K562 (cell line): ENCODE measurements at regions not wholly inside any gene's neighbourhood (a gene's known extent, or its start where the extent isn't known, plus 50 kb on each side); places are given as distances from the start of the nearest gene placed in this dataset.

Experiments
- ATAC-seq: fragments of 200-7000 bp; cut with Tn5 transposase; 3 replicates; pipeline ENCODE4 v1.9.1; 2020; ENCODE audit warnings: moderate library complexity
- BruUV-seq: library from RNA; stranded (reverse); fragments of 400-500 nt; replicated peaks from 2 replicates; lab custom pipeline; 2021; lab: Mats Ljungman, UMichigan
- CTCF ChIA-PET: fragments of 300-600 bp; formaldehyde crosslinking; extraction: SDS; loops from one replicate; lab custom pipeline; 2021; ENCODE audit warnings: low intra/inter-chr PET ratio; lab: Yijun Ruan, JAX
- POLR2A ChIA-PET: fragments of 300-600, 350-650 bp; sonication (Branson Sonifier 250); formaldehyde crosslinking; extraction: SDS; loops from one replicate; lab custom pipeline; 2021; ENCODE audit warnings: antibody characterized with exemption, inconsistent platforms; lab: Yijun Ruan, JAX
- DNase-seq, 4 experiments: peaks; one replicate each; pipeline versions ENCODE4 v3.0.0 to v3.0.0-alpha.2; 2011 to 2018; ENCODE audit warnings: low spot score in 3 of 4, mixed read lengths in 3 of 4; ENCODE audit errors: extremely low read depth in 1 of 4
- FAIRE-seq: peaks from 2 replicates; lab custom pipeline; 2011; peaks lifted over from hg19 to GRCh38; lab: Jason Lieb, UNC
- H2AFZ ChIP-seq: 2 replicates; pipeline ENCODE4 v1.6.0; 2011; ENCODE audit warnings: low read depth, low read length, control low read depth, inconsistent platforms
- H3K27ac ChIP-seq: fragments of 200-600 bp; 3 replicates; pipeline ENCODE4 v1.8.0; 2011; ENCODE audit warnings: low read depth, mild to moderate bottlenecking, control low read depth, inconsistent platforms, low read length, moderate library complexity, mixed read lengths; ENCODE audit errors: extremely low read depth
- H3K27me3 ChIP-seq, 2 experiments: fragments of 300-600 bp in 1 of 2; 2 replicates in 1 of 2; 3 replicates in 1 of 2; pipeline versions ENCODE4 v1.6.0 to v1.8.0; 2011; ENCODE audit warnings: inconsistent platforms in 2 of 2, low read length in 2 of 2, mild to moderate bottlenecking in 1 of 2, mixed read lengths in 1 of 2, moderate library complexity in 1 of 2; ENCODE audit not compliant: control insufficient read depth in 2 of 2, insufficient read depth in 2 of 2
- H3K36me3 ChIP-seq: fragments of 300-600 bp; 3 replicates; pipeline ENCODE4 v1.8.0; 2011; ENCODE audit warnings: mild to moderate bottlenecking, low read length, inconsistent platforms; ENCODE audit not compliant: control insufficient read depth, insufficient read depth
- H3K4me1 ChIP-seq, 2 experiments: fragments of 200-600 bp in 1 of 2; replicated peaks in 1 of 2; 2 replicates in 1 of 2; 3 replicates in 1 of 2; pipeline versions ENCODE4 v1.5.1 to v1.8.0; 2011; ENCODE audit warnings: inconsistent platforms in 2 of 2, low read length in 2 of 2, mild to moderate bottlenecking in 1 of 2, mixed read lengths in 1 of 2, moderate library complexity in 1 of 2; ENCODE audit not compliant: control insufficient read depth in 2 of 2, insufficient read depth in 2 of 2
- H3K4me2 ChIP-seq: 2 replicates; pipeline ENCODE4 v1.6.1; 2011; ENCODE audit warnings: low read length, control low read depth, inconsistent platforms, mixed read lengths; ENCODE audit not compliant: insufficient read depth
- H3K4me3 ChIP-seq: fragments of 200-600 bp; sonication (generic), shearing (Covaris generic); 2 replicates; pipeline ENCODE4 v1.5.1; 2016; ENCODE audit warnings: control low read depth, inconsistent platforms
- H3K79me2 ChIP-seq: fragments of 200-600 bp; 3 replicates; pipeline ENCODE4 v1.8.0; 2011; ENCODE audit warnings: low read length, inconsistent platforms; ENCODE audit not compliant: control insufficient read depth, insufficient read depth
- H3K9ac ChIP-seq, 2 experiments: 2 replicates each; pipeline versions ENCODE4 v1.6.0 to v1.6.1; 2011; ENCODE audit warnings: low read depth in 2 of 2, low read length in 2 of 2, control low read depth in 1 of 2, inconsistent platforms in 1 of 2, mild to moderate bottlenecking in 1 of 2, mixed read lengths in 1 of 2; ENCODE audit not compliant: insufficient read depth in 1 of 2
- H3K9me1 ChIP-seq: one replicate; pipeline ENCODE4 v1.6.0; 2011; ENCODE audit warnings: inconsistent platforms, mild to moderate bottlenecking, low read length, moderate library complexity; ENCODE audit not compliant: control insufficient read depth, insufficient read depth
- H3K9me3 ChIP-seq: replicated peaks from 2 replicates; pipeline ENCODE4 v1.5.1; 2011; ENCODE audit warnings: low read depth, low read length, inconsistent platforms; ENCODE audit not compliant: control insufficient read depth, insufficient read depth
- H4K20me1 ChIP-seq: replicated peaks from 2 replicates; pipeline ENCODE4 v1.6.1; 2011; ENCODE audit warnings: low read length, inconsistent platforms, mixed read lengths; ENCODE audit not compliant: control insufficient read depth, insufficient read depth
- EWSR1 ChIP-seq: fragments of 450-650 bp; IDR thresholded peaks from 2 replicates; pipeline ENCODE4 v1.6.1; 2018; ENCODE audit warnings: borderline replicate concordance, mild to moderate bottlenecking, low read depth, moderate library complexity; ENCODE audit not compliant: partially characterized antibody
- EZH2 ChIP-seq: IDR thresholded peaks from 2 replicates; pipeline ENCODE4 v1.6.1; 2012; ENCODE audit warnings: low read depth, mild to moderate bottlenecking, inconsistent platforms, low read length, borderline replicate concordance
- KLF16 ChIP-seq: IDR thresholded peaks from 2 replicates; pipeline ENCODE4 v1.6.1; 2016; ENCODE audit warnings: antibody characterized with exemption
- KLF6 ChIP-seq: fragments of 250-450 bp; sonication (Bioruptor Pico); IDR thresholded peaks from 2 replicates; pipeline ENCODE4 v1.4.0; 2020; ENCODE audit warnings: mild to moderate bottlenecking, moderate library complexity, borderline replicate concordance
- MECOM ChIP-seq: fragments of 250-450 bp; sonication (Bioruptor Pico); IDR thresholded peaks from 2 replicates; pipeline ENCODE4 v1.8.0; 2022; ENCODE audit warnings: inconsistent platforms
- NR2C2 ChIP-seq, 2 experiments: fragments of 200-800 bp in 1 of 2; sonication (Bioruptor generic) in 1 of 2; sonication (generic) in 1 of 2; formaldehyde crosslinking in 1 of 2; IDR thresholded peaks; 2 replicates each; pipeline versions ENCODE4 v1.6.1 to v1.8.0; 2016 to 2022; ENCODE audit warnings: mild to moderate bottlenecking in 1 of 2, missing compliant biosample characterization in 1 of 2, missing genetic modification characterization in 1 of 2, missing genetic modification reagents in 1 of 2
- PHF20 ChIP-seq: fragments of 450-650 bp; IDR thresholded peaks from 2 replicates; pipeline ENCODE4 v1.6.1; 2018; ENCODE audit not compliant: partially characterized antibody
- ZNF146 ChIP-seq: IDR thresholded peaks from one replicate; pipeline ENCODE4 v1.6.1; 2018; ENCODE audit warnings: missing compliant biosample characterization; ENCODE audit not compliant: unreplicated experiment
- ZNF408 ChIP-seq: fragments of 250-450 bp; sonication (Bioruptor Pico); IDR thresholded peaks from 2 replicates; pipeline ENCODE4 v1.4.0; 2020; ENCODE audit warnings: low read depth, mild to moderate bottlenecking, moderate library complexity
- ZNF707 ChIP-seq: fragments of 250-450 bp; sonication (Bioruptor Pico); conservative IDR thresholded peaks from 2 replicates; pipeline ENCODE4 v1.8.0; 2022; ENCODE audit warnings: inconsistent platforms, mild to moderate bottlenecking, moderate library complexity
- WGBS: fragments of 100-300 bp; shearing (Covaris generic); methylation state at CpG from one replicate; pipeline ENCODE4 v1.1.6; 2016; ENCODE audit warnings: low coverage, mixed read lengths; ENCODE audit not compliant: insufficient coverage; ENCODE audit errors: missing lambda C conversion rate; 5-methylcytosine and 5-hydroxymethylcytosine counted together
- in situ Hi-C: fragments of 300-500 bp; cut with MboI; formaldehyde crosslinking; loops from 4 replicates; pipeline ENCODE4 v1.15.0; 2018; ENCODE audit warnings: inconsistent platforms, mixed read lengths
- intact Hi-C: fragments of 100-400 bp; cut with micrococcal nuclease; formaldehyde crosslinking; loops from 2 replicates; pipeline ENCODE4 v1.14.2; 2022
- TF ChIP-seq, protein P1 (sequence below): fragments of 450-650 bp; IDR thresholded peaks from 2 replicates; pipeline ENCODE4 v1.6.1; 2016; ENCODE audit warnings: mild to moderate bottlenecking
- TF ChIP-seq, protein P2 (sequence below): fragments of 450-650 bp; formaldehyde crosslinking; IDR thresholded peaks from 2 replicates; pipeline ENCODE4 v1.4.0; 2020; ENCODE audit warnings: mild to moderate bottlenecking, moderate library complexity
- TF ChIP-seq, protein P3 (sequence below): sonication (generic); formaldehyde crosslinking; IDR thresholded peaks from 2 replicates; pipeline ENCODE4 v1.8.1; 2023; ENCODE audit warnings: mild to moderate bottlenecking, missing genetic modification reagents
- TF ChIP-seq, protein P4 (sequence below), 2 experiments: IDR thresholded peaks; 2 replicates each; pipeline ENCODE4 v1.6.1; 2012; ENCODE audit warnings: improper control_type of control experiment in 2 of 2, low read depth in 2 of 2, low read length in 2 of 2, borderline replicate concordance in 1 of 2

DNA sequence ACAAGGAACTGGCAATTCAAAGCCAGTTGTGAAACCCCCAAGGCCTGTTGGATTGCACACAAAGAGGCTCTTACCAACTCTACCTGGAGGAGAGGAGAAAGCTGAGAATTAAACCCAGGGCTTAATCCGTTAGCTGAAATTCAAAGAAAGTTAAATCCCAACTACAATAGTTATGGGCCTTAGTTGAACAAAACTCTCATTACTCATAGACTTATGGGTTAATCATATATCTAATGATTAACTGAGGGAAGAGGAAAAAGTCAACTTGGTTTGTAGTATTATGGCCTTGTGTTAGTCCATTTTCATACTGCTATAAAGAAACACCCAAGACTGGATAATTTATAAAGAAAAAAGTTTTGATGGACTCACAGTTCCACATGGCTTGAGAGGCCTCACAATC, 838.2 kb upstream of the ADGRL2 start:
- Histone ChIP-seq H3K9me1 (no peaks in the 10 kb centered on the region), H3K27me3 (no peaks in the 10 kb centered on the region), H4K20me1 (no peaks in the 10 kb centered on the region), H3K36me3 (no peaks in the 10 kb centered on the region), H2AFZ (no peak overlapping the region), H3K4me1 (no peaks in the 10 kb centered on the region), H3K4me3 (no peak overlapping the region), H3K9me3 (no peaks in the 10 kb centered on the region), H3K9ac (no peak overlapping the region), H3K27ac (no peak overlapping the region), H3K4me2 (no peak overlapping the region), H3K79me2 (no peaks in the 10 kb centered on the region)
- intact Hi-C loops, result no loop called here
- WGBS, result 0% methylated on average over 1 of the region's 1 CpG
- no peak for FAIRE-seq
- in situ Hi-C loops, result loop anchor here (25.0 kb wide), 1 partner anchor 600 kb away; no protein-coding TSS in a partner anchor
- no peak for DNase-seq
- CTCF ChIA-PET, result no interaction called here
- POLR2A ChIA-PET, result no interaction called here
- no TSS peak for BruUV-seq
- ATAC-seq, result no peak
- no peak for TF ChIP-seq EWSR1
- TF ChIP-seq, protein P1, sequence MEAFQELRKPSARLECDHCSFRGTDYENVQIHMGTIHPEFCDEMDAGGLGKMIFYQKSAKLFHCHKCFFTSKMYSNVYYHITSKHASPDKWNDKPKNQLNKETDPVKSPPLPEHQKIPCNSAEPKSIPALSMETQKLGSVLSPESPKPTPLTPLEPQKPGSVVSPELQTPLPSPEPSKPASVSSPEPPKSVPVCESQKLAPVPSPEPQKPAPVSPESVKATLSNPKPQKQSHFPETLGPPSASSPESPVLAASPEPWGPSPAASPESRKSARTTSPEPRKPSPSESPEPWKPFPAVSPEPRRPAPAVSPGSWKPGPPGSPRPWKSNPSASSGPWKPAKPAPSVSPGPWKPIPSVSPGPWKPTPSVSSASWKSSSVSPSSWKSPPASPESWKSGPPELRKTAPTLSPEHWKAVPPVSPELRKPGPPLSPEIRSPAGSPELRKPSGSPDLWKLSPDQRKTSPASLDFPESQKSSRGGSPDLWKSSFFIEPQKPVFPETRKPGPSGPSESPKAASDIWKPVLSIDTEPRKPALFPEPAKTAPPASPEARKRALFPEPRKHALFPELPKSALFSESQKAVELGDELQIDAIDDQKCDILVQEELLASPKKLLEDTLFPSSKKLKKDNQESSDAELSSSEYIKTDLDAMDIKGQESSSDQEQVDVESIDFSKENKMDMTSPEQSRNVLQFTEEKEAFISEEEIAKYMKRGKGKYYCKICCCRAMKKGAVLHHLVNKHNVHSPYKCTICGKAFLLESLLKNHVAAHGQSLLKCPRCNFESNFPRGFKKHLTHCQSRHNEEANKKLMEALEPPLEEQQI, result no peak
- TF ChIP-seq MECOM, result no peak
- no peak for TF ChIP-seq NR2C2 (CRISPR knock-in tag; IDR thresholded peaks at IDR 0.05)
- TF ChIP-seq NR2C2 (tag; IDR thresholded peaks at IDR 0.05), result no peak
- TF ChIP-seq ZNF146, result no peak
- TF ChIP-seq KLF6 (CRISPR knock-in tag), result no peak
- no peak for TF ChIP-seq ZNF408 (CRISPR knock-in tag)
- no peak for TF ChIP-seq ZNF707
- TF ChIP-seq, protein P2, sequence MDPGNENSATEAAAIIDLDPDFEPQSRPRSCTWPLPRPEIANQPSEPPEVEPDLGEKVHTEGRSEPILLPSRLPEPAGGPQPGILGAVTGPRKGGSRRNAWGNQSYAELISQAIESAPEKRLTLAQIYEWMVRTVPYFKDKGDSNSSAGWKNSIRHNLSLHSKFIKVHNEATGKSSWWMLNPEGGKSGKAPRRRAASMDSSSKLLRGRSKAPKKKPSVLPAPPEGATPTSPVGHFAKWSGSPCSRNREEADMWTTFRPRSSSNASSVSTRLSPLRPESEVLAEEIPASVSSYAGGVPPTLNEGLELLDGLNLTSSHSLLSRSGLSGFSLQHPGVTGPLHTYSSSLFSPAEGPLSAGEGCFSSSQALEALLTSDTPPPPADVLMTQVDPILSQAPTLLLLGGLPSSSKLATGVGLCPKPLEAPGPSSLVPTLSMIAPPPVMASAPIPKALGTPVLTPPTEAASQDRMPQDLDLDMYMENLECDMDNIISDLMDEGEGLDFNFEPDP (CRISPR knock-in tag), result no peak
- TF ChIP-seq, protein P3, sequence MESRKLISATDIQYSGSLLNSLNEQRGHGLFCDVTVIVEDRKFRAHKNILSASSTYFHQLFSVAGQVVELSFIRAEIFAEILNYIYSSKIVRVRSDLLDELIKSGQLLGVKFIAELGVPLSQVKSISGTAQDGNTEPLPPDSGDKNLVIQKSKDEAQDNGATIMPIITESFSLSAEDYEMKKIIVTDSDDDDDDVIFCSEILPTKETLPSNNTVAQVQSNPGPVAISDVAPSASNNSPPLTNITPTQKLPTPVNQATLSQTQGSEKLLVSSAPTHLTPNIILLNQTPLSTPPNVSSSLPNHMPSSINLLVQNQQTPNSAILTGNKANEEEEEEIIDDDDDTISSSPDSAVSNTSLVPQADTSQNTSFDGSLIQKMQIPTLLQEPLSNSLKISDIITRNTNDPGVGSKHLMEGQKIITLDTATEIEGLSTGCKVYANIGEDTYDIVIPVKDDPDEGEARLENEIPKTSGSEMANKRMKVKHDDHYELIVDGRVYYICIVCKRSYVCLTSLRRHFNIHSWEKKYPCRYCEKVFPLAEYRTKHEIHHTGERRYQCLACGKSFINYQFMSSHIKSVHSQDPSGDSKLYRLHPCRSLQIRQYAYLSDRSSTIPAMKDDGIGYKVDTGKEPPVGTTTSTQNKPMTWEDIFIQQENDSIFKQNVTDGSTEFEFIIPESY (CRISPR knock-in tag), result no peak
- TF ChIP-seq, protein P4, sequence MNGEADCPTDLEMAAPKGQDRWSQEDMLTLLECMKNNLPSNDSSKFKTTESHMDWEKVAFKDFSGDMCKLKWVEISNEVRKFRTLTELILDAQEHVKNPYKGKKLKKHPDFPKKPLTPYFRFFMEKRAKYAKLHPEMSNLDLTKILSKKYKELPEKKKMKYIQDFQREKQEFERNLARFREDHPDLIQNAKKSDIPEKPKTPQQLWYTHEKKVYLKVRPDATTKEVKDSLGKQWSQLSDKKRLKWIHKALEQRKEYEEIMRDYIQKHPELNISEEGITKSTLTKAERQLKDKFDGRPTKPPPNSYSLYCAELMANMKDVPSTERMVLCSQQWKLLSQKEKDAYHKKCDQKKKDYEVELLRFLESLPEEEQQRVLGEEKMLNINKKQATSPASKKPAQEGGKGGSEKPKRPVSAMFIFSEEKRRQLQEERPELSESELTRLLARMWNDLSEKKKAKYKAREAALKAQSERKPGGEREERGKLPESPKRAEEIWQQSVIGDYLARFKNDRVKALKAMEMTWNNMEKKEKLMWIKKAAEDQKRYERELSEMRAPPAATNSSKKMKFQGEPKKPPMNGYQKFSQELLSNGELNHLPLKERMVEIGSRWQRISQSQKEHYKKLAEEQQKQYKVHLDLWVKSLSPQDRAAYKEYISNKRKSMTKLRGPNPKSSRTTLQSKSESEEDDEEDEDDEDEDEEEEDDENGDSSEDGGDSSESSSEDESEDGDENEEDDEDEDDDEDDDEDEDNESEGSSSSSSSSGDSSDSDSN (IDR thresholded peaks at IDR 0.05; ENCODE audit: borderline replicate concordance in 1 of 2, low read depth in 2 of 2, low read length in 2 of 2), result no peak
- TF ChIP-seq KLF16, result no peak
- TF ChIP-seq PHF20, result no peak
- TF ChIP-seq EZH2, result no peak
